Retina (tissue), 1 donor: ENCODE measurements at regions not wholly inside any gene's neighbourhood (a gene's known extent, or its start where the extent isn't known, plus 50 kb on each side); places are given as distances from the start of the nearest gene placed in this dataset.

ENCODE experiments used
- DNase-seq: peaks from one replicate; pipeline ENCODE4 v3.0.0-alpha.2; 2016

DNA sequence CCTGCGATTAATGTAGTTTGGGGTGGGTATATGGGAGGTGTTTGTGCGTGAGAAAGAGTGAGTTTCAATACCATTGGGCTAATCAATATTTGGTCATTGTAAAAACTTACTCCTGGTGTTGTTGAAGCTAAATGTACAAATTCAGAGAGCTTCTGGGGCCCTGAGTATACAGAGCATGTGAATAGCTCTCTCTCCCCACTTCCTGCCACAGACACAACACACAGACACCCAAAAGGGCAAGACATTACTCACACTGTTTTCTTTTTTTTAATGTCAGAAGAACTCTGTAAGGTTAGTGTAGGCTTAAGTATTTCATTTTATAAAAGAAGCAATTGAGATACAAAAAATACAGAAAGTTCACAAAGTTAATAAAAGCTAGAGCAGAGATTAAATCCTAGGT is 151.3 kb upstream of the KCNIP4 start:
- DNase-seq, result no peak

- no peak for DNase-seq
Observed at GRCh38 chr4:22097596-22097995, 149.0 kb upstream of the KCNIP4 start.

GRCh38 chr4:22094217-22094616 is 145.6 kb upstream of the KCNIP4 start:
- DNase-seq, result no peak

DNA sequence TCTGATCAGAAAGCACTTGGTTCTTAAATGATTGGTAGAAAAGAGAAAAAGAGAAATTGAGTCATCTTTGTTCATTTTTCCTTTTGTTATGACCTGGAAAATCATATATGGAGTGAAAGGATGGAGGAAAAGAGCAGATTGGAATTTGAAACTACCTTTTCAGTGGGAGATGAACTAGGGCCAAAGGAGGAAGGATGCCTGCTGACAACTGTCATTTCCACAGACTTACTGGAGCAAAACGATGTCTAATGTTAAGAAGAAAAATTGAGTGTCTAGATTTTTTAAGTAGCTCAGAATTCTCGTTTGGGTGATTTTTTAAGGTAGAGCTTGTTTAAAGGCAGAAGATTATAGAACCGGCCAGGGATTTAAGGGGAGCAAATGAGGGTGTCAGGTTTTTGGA is 144.6 kb upstream of the KCNIP4 start:
- DNase-seq, result no peak

GRCh38 chr4:22091906-22092305 is 143.3 kb upstream of the KCNIP4 start:
- no peak for DNase-seq

GRCh38 chr4:22091352-22091717 is 142.8 kb upstream of the KCNIP4 start:
- DNase-seq, result no peak

DNA sequence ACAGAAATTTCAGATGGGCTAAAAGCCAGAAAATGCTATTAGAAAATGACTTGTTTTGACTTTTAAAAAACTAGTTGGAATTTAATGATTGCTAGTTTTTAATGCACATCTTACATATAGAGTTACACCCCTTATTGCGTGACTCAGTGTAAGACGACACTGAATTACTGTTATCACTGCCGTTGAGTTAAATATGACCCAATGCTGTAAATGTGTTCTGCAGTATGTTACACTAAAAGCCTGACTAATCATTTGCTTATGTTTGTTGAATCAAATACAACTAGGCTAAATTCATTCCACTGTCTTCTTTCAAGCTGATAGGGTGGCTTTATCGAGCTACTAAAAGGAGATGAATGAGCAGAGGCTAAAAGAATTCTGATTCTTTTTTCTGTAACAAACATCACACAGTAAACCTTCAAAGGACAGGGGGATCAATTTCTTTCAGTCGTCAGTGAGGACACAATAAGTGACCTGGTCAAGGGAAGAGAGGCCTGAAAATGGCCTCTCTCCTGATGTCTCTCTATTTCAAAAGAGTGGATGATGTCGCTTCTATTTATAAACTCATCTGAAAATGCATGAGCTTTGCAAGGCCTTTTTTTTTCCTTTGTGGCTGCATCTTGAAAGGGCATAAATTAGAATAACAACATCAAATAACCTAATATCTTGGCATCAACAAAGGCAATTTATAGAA is 142.2 kb upstream of the KCNIP4 start:
- DNase-seq, result no peak

- DNase-seq, result no peak
Observed at GRCh38 chr4:22077571-22077970, 129.0 kb upstream of the KCNIP4 start.

- DNase-seq, result no peak
Observed at GRCh38 chr4:22072726-22073125, 124.2 kb upstream of the KCNIP4 start.

DNA sequence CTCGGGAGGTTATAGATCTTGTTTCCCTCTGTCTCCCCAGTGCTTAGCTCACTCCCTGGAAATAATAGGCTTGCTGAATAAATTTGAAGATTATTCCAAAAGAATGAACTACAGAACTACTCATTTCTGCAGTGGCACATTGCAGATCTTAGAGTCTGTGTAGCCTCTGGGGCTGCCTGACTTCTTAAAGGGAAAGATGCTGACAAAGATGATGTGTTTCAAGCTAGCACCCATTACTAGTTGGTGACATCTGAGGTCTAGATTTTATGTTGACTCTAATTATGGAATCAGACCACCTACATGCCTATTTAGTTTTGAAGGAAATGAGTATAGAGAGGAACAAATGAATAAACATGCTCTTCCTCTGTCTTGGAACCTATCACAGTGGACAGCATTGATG is 123.7 kb upstream of the KCNIP4 start:
- no peak for DNase-seq

GRCh38 chr4:22071749-22072148 is 123.2 kb upstream of the KCNIP4 start:
- no peak for DNase-seq

- no peak for DNase-seq
Observed at GRCh38 chr4:22070256-22070655, 121.7 kb upstream of the KCNIP4 start.

GRCh38 chr4:22063613-22064012 is 115.0 kb upstream of the KCNIP4 start:
- no peak for DNase-seq

GRCh38 chr4:22062676-22063075 is 114.1 kb upstream of the KCNIP4 start:
- DNase-seq, result no peak

DNA sequence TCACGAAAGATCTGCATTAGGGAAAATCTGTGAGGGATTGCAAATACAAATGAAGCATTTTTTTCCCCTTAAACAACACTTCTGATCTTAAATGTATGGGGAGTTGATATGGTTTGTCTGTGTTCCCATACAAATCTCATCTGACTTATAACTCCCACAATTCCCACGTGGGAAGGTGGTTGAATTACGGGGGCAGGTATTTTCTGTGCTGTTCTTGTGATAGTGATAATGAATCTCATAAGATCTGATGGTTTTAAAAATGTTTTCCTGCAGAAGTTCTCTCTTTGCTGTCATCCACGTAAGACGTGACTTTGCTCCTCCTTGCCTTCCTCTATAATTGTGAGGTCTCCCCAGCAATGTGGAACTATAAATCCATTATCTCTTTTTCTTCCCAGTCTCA is 107.4 kb upstream of the KCNIP4 start:
- DNase-seq, result no peak

DNA sequence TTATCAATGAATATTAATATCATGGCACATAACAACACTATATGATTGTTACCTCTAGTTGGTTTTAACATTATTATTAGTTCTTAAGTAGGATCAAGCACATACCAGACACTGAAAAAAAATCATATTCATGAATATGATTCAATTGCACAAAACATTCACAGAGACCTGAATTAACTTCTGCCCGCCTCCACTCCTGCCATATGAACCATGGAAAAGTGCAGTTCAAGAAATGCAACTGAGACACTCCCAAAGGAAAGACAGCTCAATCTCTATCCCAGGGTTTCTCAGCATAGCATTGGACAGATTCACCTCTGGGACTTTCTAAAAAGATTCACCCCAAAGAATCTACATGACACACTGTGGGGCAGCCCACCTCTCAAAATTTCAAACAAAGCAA is 103.5 kb upstream of the KCNIP4 start:
- DNase-seq, result no peak

DNA sequence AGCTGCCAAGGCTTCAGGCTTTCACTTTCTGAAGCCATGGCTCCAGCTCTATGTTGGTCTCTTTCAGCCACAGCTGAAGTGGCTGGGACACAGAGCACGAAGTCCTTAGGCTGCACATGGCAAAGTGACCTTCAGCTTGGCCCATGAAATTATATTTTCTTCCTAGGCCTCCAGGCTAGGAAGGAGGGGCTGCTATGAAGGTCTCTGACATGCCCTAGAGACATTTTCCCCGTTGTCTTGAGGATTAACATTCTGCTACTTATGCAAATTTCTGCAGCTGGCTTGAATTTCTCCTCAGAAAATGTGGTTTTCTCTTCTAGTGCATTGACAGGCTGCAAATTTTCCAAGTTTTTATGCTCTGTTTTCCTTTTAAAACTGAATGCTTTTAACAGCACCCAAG is 99.8 kb upstream of the KCNIP4 start:
- DNase-seq, result no peak

- DNase-seq, result no peak
Observed at GRCh38 chr4:22047793-22048192, 99.2 kb upstream of the KCNIP4 start.

- DNase-seq, result no peak
Observed at GRCh38 chr4:22045051-22045630, 96.6 kb upstream of the KCNIP4 start.

- DNase-seq, result no peak
Observed at GRCh38 chr4:22031423-22031822, 82.9 kb upstream of the KCNIP4 start.

DNA sequence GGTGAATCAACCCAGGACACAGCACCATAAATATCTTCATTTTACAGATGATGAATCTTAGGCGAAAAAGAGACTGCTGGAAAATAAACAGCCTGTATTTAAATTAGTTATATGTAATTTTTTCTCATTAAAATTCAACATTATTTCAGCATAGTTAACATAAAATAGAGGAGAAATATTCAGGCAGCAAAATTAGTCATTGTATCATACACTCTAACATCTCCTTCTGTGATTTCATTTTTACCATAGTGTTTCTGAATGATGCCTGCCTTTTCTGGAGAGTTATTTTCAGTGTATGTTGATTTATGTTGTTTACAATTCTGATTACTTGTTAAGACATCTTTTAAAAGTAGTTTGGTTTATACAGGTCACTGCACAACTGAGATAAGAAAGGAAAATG is 82.3 kb upstream of the KCNIP4 start:
- DNase-seq, result no peak

DNA sequence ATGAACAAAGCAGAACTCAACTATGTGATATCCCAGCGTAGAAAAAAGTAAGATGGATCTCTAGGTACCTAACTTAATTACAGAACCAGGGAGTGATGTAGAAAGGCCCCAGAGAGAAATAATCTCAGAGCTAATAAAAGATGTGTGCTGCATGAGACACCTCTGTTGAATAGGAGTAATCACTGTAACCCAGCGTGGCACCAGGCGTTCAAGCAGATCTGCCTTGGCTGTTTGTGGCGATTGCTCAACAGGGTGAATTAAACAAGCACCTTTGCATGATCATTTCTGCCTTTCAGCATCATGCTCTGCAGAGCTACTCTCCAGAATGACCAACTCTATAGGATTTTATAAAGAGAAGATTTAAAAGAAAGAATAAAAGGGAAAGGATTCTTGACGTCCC is 81.7 kb upstream of the KCNIP4 start:
- no peak for DNase-seq

- DNase-seq, result no peak
Observed at GRCh38 chr4:22029803-22030202, 81.2 kb upstream of the KCNIP4 start.

- no peak for DNase-seq
Observed at GRCh38 chr4:22021106-22021505, 72.5 kb upstream of the KCNIP4 start.

GRCh38 chr4:22020129-22020528 is 71.6 kb upstream of the KCNIP4 start:
- no peak for DNase-seq
